Lower leg skin (tissue), 3 donors: ENCODE measurements at regions not wholly inside any gene's neighbourhood (a gene's known extent, or its start where the extent isn't known, plus 50 kb on each side); places are given as distances from the start of the nearest gene placed in this dataset.

Experiments used
- CTCF ChIP-seq, 3 donors: fragments of 450-650 bp; IDR thresholded peaks; one replicate each; pipeline ENCODE4 v1.5.1; 2016; ENCODE audit warnings: antibody characterized with exemption in 3 of 3, mild to moderate bottlenecking in 3 of 3, moderate library complexity in 2 of 3
- POLR2A ChIP-seq, 2 donors: fragments of 450-650 bp; IDR thresholded peaks; one replicate each; pipeline ENCODE4 v1.6.1; 2016 to 2017; ENCODE audit warnings: antibody characterized with exemption in 2 of 2, mild to moderate bottlenecking in 1 of 2, moderate library complexity in 1 of 2

DNA sequence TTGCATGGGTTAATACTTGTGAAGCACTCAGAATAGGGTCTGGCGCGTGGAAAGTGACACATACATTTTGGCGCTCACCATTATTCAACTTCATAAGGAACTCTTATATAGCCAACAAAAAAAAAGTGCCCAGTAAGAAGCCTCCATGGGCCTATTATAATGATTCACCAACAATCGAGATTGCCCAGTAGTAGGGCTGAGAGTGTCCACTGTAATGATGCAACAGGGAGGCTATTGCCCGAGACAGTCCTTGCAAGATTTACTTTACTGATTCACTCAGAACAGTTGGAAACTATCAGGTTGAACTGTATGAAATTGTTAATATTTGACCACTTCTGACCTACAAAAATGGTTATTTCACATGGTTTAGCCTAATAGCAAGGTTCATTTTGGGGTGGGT, 86.0 kb downstream of the PJA1 start:
- TF ChIP-seq CTCF (IDR thresholded peaks at IDR 0.05): no peak
- no peak for TF ChIP-seq POLR2A (IDR thresholded peaks at IDR 0.05)
